GM21360 (cell line): ENCODE measurements at regions not wholly inside any gene's neighbourhood (a gene's known extent, or its start where the extent isn't known, plus 50 kb on each side); places are given as distances from the start of the nearest gene placed in this dataset.
A peak's percentile ranks its signal among the peaks of the same experiment; 100 is the strongest.
"Not testable (repeated sequence)": the region's sequence is repeated elsewhere in the genome, so short reads cannot be mapped to it uniquely, and the experiment has no call there.

Source experiments
- ATAC-seq: cut with Tn5 transposase; IDR thresholded peaks from one replicate; pipeline ENCODE4 v1.9.1; 2021; ENCODE audit warnings: mild to moderate bottlenecking, moderate library complexity; ENCODE audit not compliant: unreplicated experiment

- no peak for ATAC-seq
Observed at GRCh38 chr4:110837896-110838450, 215.1 kb upstream of the PITX2 start.

GRCh38 chr4:110840221-110840654 lies 217.4 kb upstream of the PITX2 start:
- no peak for ATAC-seq

GRCh38 chr4:110848787-110849186 lies 225.9 kb upstream of the PITX2 start:
- ATAC-seq: no peak

GRCh38 chr4:110849461-110849860 lies 226.6 kb upstream of the PITX2 start:
- no peak for ATAC-seq

- no peak for ATAC-seq
Observed at GRCh38 chr4:110850461-110851442, 227.9 kb upstream of the PITX2 start.

- no peak for ATAC-seq
Observed at GRCh38 chr4:110851989-110852388, 229.1 kb upstream of the PITX2 start.

GRCh38 chr4:110852793-110853192 lies 229.9 kb upstream of the PITX2 start:
- no peak for ATAC-seq

- ATAC-seq: no peak
Observed at GRCh38 chr4:110853242-110853641, 230.4 kb upstream of the PITX2 start.

GRCh38 chr4:110854021-110854678 lies 231.3 kb upstream of the PITX2 start:
- ATAC-seq: no peak

- no peak for ATAC-seq
Observed at GRCh38 chr4:110860125-110860524, 237.2 kb upstream of the PITX2 start.

GRCh38 chr4:110860901-110861300 lies 238.0 kb upstream of the PITX2 start:
- ATAC-seq: no peak

GRCh38 chr4:110865611-110866259 lies 242.9 kb upstream of the PITX2 start:
- no peak for ATAC-seq

- peak; percentile 76 for ATAC-seq
Observed at GRCh38 chr4:110867251-110867960, 244.5 kb upstream of the PITX2 start.

GRCh38 chr4:110867981-110868720 lies 245.3 kb upstream of the PITX2 start:
- no peak for ATAC-seq

- ATAC-seq: no peak
Observed at GRCh38 chr4:110869114-110869513, 246.2 kb upstream of the PITX2 start.

- peak; percentile 74 for ATAC-seq
Observed at GRCh38 chr4:110869862-110870572, 247.1 kb upstream of the PITX2 start.

- not testable (repeated sequence) for ATAC-seq
Observed at GRCh38 chr4:110876214-110876613, 253.3 kb upstream of the PITX2 start.

- ATAC-seq: no peak
Observed at GRCh38 chr4:110876866-110877265, 254.0 kb upstream of the PITX2 start.

GRCh38 chr4:110877778-110878370 lies 255.0 kb upstream of the PITX2 start:
- ATAC-seq: no peak
